Stimulated activated CD8-positive, alpha-beta memory T cell treated with anti-CD3 and anti-CD28 coated beads, Interleukin-2, amount 100 ng/mL, for 48 hours (primary cell): ENCODE measurements at regions not wholly inside any gene's neighbourhood (a gene's known extent, or its start where the extent isn't known, plus 50 kb on each side); places are given as distances from the start of the nearest gene placed in this dataset.
"Not testable (repeated sequence)": the region's sequence is repeated elsewhere in the genome, so short reads cannot be mapped to it uniquely, and the experiment has no call there.

Experiments used
- DNase-seq, 2 donors: peaks; one replicate each; pipeline ENCODE4 v3.0.0-alpha.2; 2020; ENCODE audit warnings: low read depth in 2 of 2

DNA sequence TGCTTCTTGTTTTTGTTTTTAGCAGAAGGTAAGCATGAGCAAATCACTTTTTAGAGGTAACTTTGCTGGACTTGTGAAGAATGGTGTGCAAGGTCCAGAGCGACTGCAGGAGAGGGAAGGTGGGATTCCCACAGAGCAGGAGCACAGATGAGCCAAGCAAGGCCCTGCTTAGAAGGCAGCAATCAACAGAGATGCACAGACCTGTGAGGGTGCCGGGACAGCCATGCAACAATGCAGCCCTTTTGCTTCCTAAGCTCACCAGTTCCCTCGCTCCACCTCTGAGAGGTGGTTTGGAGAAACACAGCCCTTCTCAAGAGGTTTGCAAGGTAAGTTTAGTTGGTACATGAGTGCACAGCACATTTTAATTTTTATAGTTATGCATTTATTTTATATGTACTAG lies 85.1 kb upstream of the FBXO28 start:
- DNase-seq = not testable (repeated sequence)

DNA sequence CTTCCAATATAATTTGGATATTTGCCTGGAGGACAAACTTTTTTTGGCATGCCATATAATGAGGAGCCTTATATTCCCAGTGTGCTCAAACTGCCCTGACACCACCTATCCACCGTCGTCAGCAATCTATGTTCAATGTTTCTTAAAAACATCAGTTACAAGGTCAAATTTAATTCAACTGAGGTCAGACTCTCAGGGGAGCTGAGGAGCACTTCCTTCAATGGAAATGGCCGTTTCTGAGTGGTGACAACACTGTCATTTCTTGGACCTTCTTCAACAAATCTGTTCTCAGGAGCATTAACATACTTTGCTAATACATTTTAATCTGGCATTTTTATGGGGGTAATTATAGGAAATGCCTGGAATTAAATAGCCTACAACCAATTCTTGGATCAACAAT lies 90.8 kb upstream of the FBXO28 start:
- DNase-seq = not testable (repeated sequence)

DNA sequence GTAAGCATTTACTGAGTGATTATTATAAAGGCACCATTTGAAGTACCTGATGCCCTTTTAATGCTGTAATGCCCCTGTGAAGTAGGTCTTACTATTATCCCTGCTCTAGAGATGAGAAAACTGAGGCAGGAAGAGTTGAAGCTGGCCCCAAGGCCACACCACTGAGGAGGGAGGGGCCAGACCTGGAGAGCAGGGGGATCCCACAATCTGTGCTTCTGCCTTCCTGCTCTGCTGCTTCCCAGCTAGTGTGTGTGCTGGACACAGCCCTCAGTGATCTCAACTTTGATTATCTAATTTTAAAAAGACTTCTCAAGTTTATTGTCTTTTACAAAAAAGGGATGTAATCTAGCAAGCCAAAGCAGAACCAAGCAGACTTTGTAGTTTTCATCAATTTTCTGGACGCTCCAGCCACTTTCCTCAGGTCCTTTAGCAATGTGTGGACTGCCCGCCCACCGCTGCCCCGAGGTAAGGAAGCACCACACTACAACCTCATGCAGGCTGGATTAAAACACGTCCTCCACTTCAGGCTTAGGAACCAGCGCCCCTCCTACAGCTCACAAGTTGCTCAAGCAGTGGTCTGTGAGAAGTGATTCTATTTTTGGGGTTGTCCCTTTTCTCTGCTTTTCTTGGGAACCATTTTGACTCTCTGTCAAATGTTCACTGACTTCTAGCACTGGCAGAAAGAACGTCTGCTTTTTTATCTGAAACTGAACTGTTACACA lies 91.5 kb upstream of the FBXO28 start:
- not testable (repeated sequence) for DNase-seq

DNA sequence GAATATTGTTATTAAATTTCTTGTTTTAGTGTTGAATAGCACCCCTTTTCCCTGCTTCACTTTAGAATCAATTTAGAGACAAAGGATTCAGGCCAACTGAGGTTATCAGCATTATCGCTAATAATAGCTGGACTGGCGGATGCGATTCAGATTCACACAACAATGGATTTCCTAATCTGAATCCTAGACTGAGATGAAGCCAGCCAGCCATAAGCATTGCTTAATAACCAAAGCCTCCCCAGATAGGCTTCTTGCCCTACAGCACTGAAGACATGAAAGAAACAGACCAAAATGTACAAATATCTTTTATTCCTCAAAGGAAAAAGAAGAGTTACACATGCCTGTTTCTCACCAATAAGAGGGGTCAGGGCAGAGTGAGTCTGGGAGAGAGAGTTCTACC lies 94.0 kb upstream of the FBXO28 start:
- not testable (repeated sequence) for DNase-seq

DNA sequence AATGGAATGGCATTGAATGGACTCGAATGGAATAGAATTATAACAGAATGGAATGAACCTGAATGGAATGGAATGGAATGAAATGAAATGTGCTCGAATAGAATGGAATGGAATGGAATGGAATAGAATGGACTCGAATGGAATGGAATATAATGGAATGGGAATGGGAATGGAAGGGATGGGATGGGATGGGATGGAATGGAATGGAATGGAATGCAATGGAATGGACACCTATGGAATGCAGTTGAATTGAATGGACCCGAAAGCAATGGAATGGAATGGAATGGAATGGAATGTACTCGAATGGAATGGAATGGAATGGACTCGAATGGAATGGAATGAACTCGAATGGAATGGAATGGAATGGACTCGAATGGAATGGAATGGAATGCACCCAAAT lies 98.1 kb upstream of the FBXO28 start:
- DNase-seq = not testable (repeated sequence)

DNA sequence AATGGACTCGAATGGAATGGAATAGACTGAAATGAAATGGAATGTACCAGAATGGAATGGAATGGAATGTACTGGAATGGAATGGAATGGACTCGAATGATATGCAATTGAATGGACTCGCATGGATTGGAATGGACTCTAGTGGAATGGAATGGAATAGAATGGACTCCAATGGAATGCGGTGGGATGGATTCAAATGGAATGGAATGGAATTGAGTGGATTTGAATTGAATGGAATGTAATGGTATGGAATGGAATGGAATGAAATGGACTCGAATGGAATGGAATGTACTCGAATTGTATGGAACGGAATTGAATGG lies 99.6 kb upstream of the FBXO28 start:
- no peak for DNase-seq

DNA sequence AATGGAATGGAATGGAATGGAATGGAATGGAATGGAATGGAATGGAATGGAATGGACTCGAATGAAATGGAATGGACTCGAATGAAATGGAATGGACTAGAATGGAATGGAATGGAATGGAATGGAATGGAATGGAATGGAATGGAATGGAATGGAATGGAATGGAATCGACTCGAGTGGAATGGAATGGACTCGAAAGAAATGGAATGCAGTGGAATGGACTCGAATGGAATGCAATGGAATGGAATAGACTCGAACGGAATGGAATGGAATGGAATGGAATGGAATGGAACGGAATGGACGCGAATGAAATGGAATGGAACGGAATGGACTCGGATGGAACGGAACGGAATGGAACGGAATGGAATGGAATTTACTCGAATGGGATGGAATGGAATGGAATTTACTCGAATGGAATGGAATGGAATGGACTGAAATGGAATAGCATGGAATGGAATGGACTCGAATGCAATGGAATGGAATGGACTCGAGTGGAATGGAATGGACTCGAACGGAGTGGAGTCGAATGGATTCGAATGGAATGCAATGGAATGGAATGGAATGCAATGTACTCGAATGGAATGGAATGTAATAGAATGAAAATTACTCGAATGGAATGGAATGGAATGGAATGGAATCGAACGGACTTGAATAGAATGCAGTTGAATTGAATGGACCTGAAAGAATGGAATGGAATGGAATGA lies 100.1 kb upstream of the FBXO28 start:
- DNase-seq = not testable (repeated sequence)

DNA sequence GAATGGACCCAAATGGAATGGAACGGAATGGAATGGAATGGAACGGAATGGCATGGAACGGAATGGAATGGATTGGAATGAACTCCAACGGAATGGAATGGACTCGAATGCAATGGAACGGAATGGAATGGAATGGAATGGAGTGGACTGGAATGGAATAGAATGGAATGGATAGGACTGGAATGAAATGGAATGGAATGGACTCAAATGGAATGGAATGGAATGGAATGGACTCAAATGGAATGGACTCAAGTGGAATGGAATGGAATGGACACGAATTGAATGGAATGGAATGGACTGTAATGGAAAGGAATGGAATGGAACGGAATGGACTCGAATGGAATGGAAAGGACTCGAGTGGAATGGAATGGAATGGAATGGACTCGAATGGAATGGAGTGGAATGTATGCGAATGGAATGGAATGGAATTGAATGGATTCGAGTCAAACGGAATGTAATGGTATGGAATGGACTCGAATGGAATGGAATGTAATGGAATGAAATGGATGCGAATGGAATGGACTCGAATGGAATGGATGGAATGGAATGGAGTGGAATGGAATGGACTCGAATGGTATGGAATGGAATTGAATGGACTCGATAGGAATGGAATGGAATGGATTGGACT lies 101.0 kb upstream of the FBXO28 start:
- not testable (repeated sequence) for DNase-seq

DNA sequence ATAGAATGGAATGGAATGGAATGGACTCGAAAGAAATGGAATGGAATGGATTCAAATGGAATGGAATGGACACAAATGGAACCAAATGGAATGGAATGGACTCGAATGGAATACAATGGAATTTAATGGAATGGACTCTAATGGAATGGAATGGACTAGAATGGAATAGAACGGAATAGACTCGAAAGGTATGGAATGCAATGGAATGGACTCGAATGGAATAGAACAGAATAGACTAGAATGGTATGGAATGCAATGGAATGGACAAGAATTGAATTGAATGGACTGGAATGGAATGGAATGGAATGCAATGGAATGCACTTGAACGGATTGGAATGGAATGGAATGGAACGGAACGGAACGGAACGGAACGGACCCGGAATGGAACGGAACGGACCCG lies 101.7 kb upstream of the FBXO28 start:
- DNase-seq = not testable (repeated sequence)

DNA sequence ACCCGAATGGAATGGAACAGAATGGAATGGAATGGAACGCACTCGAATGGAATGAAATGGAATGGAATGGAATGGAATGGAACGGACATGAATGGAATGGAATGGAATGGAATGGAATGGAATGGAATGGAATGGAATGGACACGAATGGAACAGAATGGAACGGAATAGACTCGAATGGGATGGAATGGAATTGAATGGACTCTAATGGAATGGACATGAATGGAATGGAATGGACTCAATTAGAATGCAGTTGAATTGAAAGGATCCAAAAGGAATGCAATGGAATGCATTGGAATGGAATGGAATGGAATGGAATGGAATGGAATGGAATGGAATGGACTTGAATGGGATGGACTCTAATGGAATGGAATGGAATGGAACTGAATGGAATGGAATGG lies 102.2 kb upstream of the FBXO28 start:
- DNase-seq = not testable (repeated sequence)

DNA sequence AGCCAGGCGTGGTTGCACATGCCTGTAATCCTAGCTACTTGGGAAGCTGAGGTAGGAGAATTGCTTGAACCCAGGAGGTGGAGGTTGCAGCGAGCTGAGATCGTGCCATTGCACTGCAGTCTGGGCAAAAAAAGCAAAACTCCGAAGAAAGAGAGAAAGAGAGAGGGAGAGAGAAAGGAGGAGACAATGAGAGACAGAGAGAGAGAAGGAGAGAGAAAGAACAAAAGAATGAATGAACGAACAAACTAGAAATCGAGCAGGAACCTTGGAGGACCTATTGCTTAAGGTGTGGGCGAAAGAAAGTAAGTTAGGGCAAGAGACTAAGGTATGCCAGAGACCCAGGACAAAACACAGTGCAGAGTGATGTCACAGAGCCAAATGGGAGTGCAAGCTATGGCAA lies 102.8 kb upstream of the FBXO28 start:
- DNase-seq = not testable (repeated sequence)

DNA sequence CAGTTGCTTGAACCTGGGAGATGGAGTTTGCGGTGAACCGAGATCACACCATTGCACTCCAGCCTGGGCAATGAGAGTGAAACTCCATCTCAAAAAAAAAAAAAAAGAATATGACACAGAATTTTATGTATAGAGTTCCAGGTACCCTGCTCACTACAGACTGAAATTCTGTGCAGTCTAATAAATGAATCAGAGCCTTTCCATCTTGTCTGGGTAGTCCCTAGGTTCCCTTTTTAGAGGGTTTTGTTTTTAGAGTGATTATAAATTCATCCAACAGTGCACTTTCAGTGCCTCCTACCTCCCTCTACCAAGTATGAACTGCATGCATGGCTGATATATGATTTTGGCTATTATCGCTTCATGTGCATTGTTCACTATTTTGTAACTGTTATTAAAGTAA lies 107.9 kb upstream of the FBXO28 start:
- DNase-seq = not testable (repeated sequence)

DNA sequence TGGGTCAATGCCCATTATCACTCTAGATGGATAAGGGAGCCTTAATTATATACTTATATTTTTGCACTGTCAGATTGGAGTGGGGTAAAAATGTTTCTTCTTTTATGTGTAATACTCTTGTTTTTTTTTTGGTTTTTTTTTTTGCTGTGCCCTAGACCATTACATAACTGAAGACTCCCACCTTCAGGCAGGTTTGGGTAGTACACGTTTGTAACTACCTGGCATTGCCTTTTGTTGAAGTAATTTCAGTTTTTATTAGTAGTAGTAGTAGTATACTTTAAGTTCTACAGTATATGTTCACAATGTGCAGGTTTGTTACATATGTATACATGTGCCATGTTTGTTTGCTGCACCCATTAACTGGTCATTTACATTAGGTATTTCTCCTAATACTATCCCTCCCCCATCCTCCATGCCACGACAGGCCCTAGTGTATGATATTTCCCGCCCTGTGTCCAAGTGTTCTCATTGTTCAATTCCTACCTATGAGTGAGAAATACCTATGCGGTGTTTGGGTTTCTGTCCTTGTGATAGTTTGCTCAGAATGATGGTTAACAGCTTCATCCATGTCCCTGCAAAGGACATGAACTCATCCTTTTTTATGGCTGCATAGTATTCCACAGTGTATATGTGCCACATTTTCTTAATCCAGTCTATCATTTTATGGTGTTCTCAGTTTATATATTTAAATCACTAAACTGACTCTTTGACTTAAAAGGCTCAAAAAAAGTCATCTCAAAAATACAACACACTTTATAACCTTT lies 109.2 kb upstream of the FBXO28 start:
- DNase-seq = peak in 1 of 2 donors; percentile 4

DNA sequence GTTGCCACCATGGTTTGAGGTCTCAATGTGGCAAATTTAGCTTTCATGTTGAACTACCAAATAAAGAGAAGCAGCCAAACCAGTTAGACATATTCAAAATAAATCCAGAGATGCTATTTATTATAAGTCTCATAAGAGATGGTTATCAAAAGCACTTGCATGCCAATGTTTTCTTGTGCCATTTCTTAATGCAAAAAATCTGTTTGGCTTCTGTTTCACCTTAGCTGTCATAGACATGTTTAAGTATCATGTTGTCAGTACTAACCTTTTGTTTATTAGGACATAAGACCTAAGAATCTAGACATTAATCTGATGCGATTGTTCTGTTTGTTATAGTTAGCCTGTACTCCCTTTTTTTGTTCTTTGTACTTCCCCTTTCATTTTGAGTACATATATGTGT lies 110.0 kb upstream of the FBXO28 start:
- not testable (repeated sequence) for DNase-seq

DNA sequence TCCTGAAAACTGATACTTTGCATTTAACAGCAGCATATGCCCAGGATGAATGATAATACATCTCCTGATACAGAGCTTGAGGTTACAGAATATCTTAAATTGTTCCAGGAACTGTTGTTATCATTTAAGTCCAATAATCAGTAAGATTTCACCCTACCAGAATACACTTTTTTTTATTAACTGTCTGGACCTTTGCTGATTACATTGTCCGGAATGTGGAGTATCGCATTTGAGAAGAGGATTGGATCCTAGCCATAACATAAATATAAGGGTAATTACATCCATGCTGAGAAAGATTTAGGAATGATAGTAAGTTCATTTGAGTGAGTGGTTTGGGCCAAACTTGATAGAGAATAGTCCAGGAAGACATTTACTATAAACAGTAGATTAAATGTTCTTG lies 112.2 kb upstream of the FBXO28 start:
- not testable (repeated sequence) for DNase-seq

DNA sequence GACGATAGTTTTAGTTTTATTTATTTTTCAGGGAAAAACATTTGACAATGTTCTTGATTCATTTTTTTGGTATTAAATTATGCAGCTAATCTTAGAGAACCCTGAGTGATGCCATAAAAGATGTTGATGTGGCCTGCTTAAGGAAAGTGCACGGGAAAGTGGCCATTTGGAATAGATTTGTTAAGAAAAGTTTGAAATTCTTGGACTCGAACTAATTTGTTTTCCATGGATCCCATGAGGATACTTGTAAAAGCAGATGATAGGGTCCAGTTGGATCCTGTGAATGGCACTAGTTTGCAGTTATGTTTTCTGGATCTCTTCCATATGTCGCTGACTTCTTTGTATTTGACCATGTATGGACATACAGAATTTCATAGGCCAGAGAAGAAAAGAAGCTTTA lies 114.2 kb upstream of the FBXO28 start:
- not testable (repeated sequence) for DNase-seq

DNA sequence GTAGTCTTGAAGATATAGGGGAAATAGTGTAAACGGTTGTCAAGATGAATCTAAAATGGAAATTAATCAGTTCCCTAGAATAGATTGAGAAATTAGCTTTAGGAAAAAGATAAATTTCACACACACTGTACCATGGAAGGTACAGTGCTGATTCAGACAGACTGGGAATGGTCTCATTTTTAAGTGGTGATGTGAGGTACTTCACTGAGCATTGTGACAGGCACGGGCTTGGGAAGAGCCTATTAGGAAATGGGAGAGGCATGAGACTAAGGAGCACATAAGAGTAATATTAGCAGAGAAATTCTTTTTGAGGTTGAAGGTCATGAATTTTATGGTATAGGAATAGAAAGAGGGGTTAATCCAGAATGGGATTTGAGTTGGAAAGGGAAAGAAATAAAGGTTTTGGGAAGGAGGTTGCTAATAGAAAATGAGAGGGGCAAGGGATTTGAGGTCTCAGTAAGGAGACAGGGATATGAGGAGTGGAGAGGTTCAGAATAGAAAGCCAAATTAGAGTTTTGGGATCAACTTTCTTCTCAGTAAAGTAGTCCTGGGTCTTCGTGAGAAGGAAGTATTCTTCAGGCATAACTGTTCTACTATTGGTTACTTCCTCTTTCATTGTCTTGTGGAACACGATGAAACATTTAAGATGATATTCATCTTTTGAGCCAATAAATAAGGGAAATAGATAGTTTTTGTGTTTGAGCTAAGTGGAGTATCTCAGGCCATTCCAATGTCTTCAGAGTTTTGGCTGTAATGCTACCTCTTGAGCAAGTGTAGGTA lies 115.0 kb upstream of the FBXO28 start:
- not testable (repeated sequence) for DNase-seq

DNA sequence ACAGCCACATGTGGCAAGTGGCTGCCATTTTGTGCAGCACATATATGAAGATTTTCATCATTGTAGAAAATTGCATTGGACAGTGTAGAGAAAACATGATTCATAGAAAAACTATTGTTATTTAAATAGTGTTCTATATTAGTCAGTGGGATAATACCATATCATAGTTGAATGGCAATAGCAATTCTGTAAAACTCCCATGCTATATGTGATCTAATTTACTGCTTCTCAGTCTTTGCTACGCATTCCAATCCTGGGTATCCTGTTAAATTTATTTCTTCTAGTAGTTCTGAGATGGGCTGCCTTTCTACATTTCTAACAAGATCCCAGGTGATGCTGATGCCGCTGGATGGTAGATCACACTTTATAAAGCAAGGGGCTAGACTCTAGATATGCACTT lies 117.5 kb upstream of the FBXO28 start:
- DNase-seq = not testable (repeated sequence)

DNA sequence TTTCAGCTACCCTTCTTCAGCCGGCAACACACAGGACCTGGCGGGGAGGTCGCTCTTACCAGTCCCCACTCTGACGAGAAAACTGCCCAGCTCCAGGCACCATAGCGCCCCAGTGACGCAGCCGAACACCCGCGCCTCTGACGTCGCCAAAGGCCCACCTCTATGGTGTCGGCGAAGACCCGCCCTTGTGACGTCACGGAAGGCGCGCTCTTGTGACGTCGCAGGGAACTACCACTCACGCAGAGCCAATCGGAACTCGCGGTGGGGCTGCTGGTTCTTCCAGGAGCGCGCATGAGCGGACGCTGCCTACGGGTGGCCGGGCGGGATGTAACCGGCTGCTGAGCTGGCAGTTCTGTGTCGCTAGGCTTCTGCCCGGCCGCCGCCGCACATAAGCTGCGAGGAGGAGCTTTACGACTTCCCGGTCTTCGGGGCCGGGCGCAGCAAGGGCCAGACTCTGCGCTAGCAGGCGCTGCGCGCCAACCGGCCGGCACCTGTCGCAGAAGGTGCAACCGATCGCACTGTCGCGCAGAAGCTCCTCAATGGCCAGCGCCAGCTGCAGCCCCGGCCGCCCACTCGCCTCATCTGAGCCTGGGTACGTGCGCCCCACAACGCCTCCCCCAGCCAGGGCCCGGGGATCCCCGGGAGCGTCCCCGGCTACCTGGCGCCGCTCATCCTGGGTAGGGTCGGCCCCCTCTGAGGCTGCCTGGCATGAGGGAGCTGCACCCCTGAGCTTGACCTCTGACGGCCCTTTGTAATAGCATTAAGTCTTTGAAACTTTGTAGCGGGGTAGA lies 121.3 kb upstream of the FBXO28 start:
- DNase-seq = peak; percentile 99 to 100

DNA sequence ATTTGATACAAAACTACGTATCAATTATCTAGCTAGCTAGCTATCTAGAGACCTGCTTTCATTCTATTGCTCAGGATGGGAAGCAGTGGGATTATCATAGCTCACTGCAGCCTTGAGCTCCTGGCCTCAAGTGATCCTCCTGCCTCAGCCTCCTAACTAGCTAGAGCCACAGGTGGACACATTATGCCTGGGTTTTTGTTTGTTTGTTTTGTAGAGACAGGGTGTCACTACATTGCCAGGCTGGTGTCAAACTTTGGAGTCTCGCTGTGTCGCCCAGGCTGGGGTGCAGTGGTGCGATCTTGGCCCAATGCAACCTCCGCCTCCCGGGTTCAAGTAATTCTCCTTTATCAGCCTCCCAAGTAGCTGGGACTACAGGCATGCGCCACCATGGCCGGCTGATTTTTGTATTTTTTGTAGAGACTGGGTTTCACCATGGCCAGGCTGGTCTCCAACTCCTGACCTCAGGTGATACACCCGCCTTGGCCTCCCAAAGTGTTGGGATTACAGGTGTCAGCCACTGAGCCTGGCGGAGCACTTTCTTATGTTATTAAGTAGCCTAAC lies 122.5 kb upstream of the FBXO28 start:
- DNase-seq = not testable (repeated sequence)
